ENCODE measurements at regions not wholly inside any gene's neighbourhood (a gene's known extent, or its start where the extent isn't known, plus 50 kb on each side); places are given as distances from the start of the nearest gene placed in this dataset.

DNA sequence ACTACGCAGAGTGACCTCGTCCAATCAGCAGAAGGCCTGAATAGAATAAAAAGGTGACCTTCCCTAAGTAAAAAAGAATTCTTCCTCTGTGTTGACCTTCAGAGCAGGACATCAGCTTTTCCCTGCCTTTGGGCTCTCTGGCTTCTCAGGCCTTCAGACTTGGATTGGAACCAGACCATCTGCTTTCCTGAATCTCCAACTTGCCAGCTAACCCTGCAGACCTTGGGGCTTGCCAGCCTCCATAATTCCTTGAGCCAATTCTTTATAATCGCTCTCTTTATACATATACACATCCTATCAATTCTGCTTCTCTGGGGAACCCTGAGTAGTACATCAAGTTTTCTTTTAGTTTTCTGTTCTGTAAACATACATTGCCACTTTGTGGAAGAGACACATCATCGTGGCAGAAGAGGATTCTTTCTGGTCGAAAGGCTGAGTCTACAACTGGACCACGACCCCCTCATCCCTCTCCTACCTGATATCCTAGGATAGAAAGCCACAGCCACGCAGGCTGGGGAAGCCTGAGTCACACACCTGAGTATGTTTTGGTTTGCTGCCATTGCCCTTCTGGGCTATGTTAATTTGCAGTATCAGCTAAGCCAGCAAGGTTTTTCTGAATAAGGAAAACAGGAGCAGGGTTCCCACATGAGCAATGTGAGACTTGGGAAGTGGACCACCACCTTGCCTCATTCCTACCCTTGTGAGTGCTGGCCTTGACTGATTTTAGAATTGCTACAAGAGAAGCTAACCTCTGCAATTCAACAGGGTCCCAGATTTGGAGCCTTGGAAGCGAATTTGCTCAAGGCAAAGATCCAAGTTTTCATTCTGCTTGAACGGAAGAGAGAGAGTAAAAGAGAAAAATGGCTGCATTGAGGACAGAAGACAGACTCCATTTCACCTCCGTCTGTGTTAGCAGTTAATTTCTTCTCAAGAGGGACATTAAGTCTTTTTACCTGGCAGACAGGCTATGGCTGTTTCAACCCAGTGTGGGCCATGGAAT lies 445.2 kb upstream of the FZD8 start:
- TF ChIP-seq, protein P1, sequence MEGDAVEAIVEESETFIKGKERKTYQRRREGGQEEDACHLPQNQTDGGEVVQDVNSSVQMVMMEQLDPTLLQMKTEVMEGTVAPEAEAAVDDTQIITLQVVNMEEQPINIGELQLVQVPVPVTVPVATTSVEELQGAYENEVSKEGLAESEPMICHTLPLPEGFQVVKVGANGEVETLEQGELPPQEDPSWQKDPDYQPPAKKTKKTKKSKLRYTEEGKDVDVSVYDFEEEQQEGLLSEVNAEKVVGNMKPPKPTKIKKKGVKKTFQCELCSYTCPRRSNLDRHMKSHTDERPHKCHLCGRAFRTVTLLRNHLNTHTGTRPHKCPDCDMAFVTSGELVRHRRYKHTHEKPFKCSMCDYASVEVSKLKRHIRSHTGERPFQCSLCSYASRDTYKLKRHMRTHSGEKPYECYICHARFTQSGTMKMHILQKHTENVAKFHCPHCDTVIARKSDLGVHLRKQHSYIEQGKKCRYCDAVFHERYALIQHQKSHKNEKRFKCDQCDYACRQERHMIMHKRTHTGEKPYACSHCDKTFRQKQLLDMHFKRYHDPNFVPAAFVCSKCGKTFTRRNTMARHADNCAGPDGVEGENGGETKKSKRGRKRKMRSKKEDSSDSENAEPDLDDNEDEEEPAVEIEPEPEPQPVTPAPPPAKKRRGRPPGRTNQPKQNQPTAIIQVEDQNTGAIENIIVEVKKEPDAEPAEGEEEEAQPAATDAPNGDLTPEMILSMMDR (IDR thresholded peaks at IDR 0.05), result no peak
- no peak for TF ChIP-seq POLR2A (IDR thresholded peaks at IDR 0.05)

Data from Peyer's patch (tissue), 4 donors.